ENCODE measurements at regions not wholly inside any gene's neighbourhood (a gene's known extent, or its start where the extent isn't known, plus 50 kb on each side); places are given as distances from the start of the nearest gene placed in this dataset.

DNA sequence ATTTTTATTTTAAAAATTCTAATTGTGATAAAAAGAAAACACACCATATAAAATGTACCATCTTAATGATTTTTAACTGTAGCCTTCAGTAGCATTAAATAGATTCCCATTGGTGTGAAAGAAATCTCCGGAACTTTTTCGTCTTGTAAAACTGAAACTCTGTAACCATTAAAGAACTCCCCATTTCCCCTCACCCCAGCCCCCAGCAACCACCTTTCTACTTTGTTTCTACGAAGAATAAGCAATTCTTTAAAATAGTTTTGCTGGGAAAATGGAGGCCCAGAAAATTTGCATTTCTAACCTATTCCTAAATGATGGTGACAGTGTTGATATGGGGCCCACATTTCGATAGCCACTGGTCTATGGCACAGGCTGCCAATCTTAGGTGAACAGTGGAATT is 305.4 kb upstream of the PFKP start:
- Histone ChIP-seq H3K9me3 (peaks cover 0 to 4% (median 0%) of the 10 kb centered on the region in 11 donors), H3K27me3 (peaks cover 0 to 19% (median 0%) of the 10 kb centered on the region in 7 donors), H3K4me3 (no peak overlapping the region), H3K27ac (no peak overlapping the region), H3K36me3 (no peaks in the 10 kb centered on the region), H3K4me1 (no peaks in the 10 kb centered on the region)
- ATAC-seq, result no peak
- TF ChIP-seq CTCF (IDR thresholded peaks at IDR 0.05), result no peak
- no peak for DNase-seq
- intact Hi-C loops (cut with DNase I), result no loop called here
- 82% methylated on average over 4 of the region's 4 CpGs for WGBS, 2 donors

- 87 to 89% methylated on average over 10 of the region's 10 CpGs for WGBS, 2 donors
- Histone ChIP-seq H3K27me3 (peaks cover 0 to 19% (median 0%) of the 10 kb centered on the region in 7 donors), H3K4me1 (no peaks in the 10 kb centered on the region), H3K27ac (no peak overlapping the region), H3K4me3 (no peak overlapping the region), H3K36me3 (no peaks in the 10 kb centered on the region), H3K9me3 (peaks cover 0 to 4% (median 0%) of the 10 kb centered on the region in 11 donors)
- no peak for DNase-seq
- ATAC-seq, result no peak
- TF ChIP-seq CTCF (IDR thresholded peaks at IDR 0.05), result no peak
- intact Hi-C loops (cut with DNase I), result no loop called here
These were observed 306.0 kb upstream of the PFKP start for GRCh38 chr10:2761311-2761710.

DNA sequence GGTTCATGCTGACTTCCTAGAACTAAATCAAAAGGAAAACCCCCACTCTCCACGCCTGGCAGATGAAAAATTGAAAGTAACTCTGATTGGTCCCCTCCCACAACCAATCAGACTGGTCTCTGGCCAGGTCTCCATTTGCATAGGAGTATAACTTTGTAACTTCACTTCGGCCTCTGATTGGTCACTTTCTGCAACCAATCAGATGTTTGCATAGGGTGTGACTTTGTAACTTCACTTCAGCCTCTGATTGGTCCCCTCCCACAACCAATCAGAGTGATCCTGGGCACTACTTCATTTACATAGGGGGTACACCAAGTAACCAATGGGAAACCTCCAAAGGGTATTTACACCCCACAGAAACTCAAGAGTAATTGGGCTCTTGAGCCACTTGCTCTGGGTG is 306.6 kb upstream of the PFKP start:
- peaks cover 0 to 4% (median 0%) of the 10 kb centered on the region in 11 donors for H3K9me3 ChIP-seq
- no peak overlapping the region for H3K27ac ChIP-seq
- peaks cover 0 to 19% (median 0%) of the 10 kb centered on the region in 7 donors for H3K27me3 ChIP-seq
- no peak for ATAC-seq
- H3K36me3 ChIP-seq, result no peaks in the 10 kb centered on the region
- intact Hi-C loops (cut with DNase I), result no loop called here
- H3K4me3 ChIP-seq, result no peak overlapping the region
- H3K4me1 ChIP-seq, result no peaks in the 10 kb centered on the region
- no peak for TF ChIP-seq CTCF (IDR thresholded peaks at IDR 0.05)
- 68 to 75% methylated on average over 2 of the region's 2 CpGs for WGBS, 2 donors
- no peak for DNase-seq

GRCh38 chr10:2759233-2759632 is 308.1 kb upstream of the PFKP start:
- Histone ChIP-seq H3K27me3 (peaks cover 0 to 14% (median 0%) of the 10 kb centered on the region in 7 donors), H3K9me3 (peaks cover 0 to 4% (median 0%) of the 10 kb centered on the region in 11 donors), H3K4me1 (no peaks in the 10 kb centered on the region), H3K4me3 (no peak overlapping the region), H3K27ac (no peak overlapping the region), H3K36me3 (no peaks in the 10 kb centered on the region)
- DNase-seq, result no peak
- no peak for TF ChIP-seq CTCF (IDR thresholded peaks at IDR 0.05)
- 48 to 58% methylated on average over 4 of the region's 4 CpGs for WGBS, 2 donors
- ATAC-seq, result no peak
- intact Hi-C loops (cut with DNase I), result no loop called here
